ENCODE measurements at regions not wholly inside any gene's neighbourhood (a gene's known extent, or its start where the extent isn't known, plus 50 kb on each side); places are given as distances from the start of the nearest gene placed in this dataset.
"Not testable (repeated sequence)": the region's sequence is repeated elsewhere in the genome, so short reads cannot be mapped to it uniquely, and the experiment has no call there.

DNA sequence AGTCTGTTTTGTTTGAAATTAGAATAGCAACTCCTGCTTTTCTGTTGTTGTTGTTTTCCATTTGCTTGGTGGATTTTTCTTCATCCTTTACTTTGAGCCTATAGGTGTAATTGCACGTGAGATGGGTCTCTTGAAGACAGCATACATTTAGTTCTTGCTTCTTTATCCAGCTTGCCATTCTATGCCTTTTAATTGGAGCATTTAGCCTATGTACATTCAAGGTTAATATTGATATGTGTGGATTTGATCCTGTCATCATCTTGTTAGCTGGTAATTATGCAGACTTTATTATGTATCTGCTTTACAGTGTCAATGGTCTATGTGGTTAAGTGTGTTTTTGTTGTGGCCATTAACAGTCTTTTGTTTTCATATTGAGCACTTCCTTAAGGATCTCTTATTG, 708.9 kb upstream of the ANKRD30A start:
- Histone ChIP-seq H3K27me3 (no peaks in the 10 kb centered on the region), H3K4me3 (no peak overlapping the region), H3K9me3 (peaks cover 0 to 18% of the 10 kb centered on the region in 2 donors), H3K36me3 (no peaks in the 10 kb centered on the region), H3K4me1 (no peaks in the 10 kb centered on the region), H3K27ac (no peak overlapping the region)
- TF ChIP-seq, protein P1, sequence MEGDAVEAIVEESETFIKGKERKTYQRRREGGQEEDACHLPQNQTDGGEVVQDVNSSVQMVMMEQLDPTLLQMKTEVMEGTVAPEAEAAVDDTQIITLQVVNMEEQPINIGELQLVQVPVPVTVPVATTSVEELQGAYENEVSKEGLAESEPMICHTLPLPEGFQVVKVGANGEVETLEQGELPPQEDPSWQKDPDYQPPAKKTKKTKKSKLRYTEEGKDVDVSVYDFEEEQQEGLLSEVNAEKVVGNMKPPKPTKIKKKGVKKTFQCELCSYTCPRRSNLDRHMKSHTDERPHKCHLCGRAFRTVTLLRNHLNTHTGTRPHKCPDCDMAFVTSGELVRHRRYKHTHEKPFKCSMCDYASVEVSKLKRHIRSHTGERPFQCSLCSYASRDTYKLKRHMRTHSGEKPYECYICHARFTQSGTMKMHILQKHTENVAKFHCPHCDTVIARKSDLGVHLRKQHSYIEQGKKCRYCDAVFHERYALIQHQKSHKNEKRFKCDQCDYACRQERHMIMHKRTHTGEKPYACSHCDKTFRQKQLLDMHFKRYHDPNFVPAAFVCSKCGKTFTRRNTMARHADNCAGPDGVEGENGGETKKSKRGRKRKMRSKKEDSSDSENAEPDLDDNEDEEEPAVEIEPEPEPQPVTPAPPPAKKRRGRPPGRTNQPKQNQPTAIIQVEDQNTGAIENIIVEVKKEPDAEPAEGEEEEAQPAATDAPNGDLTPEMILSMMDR (IDR thresholded peaks at IDR 0.05): no peak
- DNase-seq (ENCODE audit: low spot score): no peak

DNA sequence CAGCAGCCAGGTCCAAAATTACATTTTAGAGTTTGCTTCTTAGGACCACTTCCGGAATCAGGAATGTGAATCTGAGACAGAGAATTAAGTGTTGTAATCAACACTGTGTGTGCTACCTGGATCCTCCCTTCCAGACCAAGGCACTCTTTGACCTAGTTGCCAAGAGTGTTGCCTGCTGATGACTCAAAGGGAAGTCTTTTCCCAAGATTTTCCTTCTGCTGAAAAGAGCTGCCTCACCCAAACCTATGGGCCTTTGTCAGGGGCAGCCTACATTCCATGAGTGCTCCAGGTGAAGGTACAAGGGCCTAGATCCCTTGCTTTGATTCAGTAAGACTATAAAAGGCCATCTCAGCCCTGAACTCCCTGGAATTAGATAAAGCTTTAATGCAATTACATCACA, 712.5 kb upstream of the ANKRD30A start:
- peaks cover 0 to 18% of the 10 kb centered on the region in 2 donors for H3K9me3 ChIP-seq
- no peak overlapping the region for H3K4me3 ChIP-seq
- no peaks in the 10 kb centered on the region for H3K4me1 ChIP-seq
- no peaks in the 10 kb centered on the region for H3K27me3 ChIP-seq
- no peak overlapping the region for H3K27ac ChIP-seq
- TF ChIP-seq, protein P1 (IDR thresholded peaks at IDR 0.05): no peak
- no peak for DNase-seq (ENCODE audit: low spot score)
- H3K36me3 ChIP-seq: no peaks in the 10 kb centered on the region

DNA sequence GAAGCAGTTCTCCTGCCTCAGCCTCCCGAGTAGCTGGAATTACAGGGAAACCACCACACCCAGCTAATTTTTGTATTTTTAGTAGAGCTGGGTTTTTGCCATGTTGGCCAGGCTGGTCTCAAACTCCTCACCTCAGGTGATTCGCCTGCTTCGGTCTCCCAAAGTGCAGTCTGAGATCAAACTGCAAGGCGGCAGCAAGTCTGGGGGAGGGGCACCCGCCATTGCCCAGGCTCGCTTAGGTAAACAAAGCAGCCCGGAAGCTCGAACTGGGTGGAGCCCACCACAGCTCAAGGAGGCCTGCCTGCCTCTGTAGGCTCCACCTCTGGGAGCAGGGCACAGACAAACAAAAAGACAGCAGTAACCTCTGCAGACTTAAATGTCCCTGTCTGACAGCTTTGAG, 725.2 kb upstream of the ANKRD30A start:
- not testable (repeated sequence) for H3K27ac ChIP-seq; DNase-seq (ENCODE audit: low spot score); H3K4me3 ChIP-seq; H3K36me3 ChIP-seq; H3K9me3 ChIP-seq; H3K27me3 ChIP-seq; H3K4me1 ChIP-seq

DNA sequence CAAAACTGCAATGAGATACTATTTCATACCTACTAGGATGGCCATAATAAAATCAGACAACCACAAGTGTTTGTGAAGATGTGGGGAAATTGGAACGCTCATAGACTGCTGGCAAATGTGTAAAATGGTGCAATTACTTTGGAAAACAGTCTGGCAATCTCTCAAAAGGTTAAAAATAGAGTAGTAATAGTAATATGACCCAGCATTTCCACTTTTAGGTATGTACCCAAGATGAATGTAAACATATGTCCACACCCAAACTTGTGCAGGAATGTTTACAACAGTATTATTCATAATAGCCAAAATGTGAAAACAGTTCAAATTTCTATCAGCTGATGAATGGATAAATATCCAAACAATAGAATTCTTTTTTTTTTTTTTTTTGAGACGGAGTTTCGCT, 731.6 kb upstream of the ANKRD30A start:
- Histone ChIP-seq H3K4me1 (no peaks in the 10 kb centered on the region), H3K27ac (no peak overlapping the region), H3K4me3 (no peak overlapping the region), H3K27me3 (no peaks in the 10 kb centered on the region), H3K36me3 (no peaks in the 10 kb centered on the region), H3K9me3 (no peaks in the 10 kb centered on the region)
- no peak for DNase-seq (ENCODE audit: low spot score)
- TF ChIP-seq, protein P1 (IDR thresholded peaks at IDR 0.05): no peak

DNA sequence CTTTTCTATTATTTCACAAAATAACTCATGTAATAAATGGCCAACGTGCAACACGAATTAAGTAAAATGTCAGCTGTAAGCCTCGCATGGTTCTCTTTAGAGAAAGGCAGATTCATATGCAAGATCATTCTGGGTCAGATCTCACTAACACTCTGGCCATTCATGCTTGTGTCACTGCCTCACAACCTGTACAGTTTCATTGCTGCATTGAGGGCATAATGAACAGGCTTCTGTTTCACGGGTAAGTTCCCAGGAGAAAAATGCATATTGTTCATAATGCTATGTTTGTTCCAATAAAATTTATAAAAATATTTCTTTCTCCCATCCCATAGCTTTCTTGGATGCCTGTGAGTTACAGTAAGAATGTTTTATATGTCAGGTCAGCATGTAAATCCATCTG, 734.0 kb upstream of the ANKRD30A start:
- Histone ChIP-seq H3K36me3 (no peaks in the 10 kb centered on the region), H3K27me3 (no peaks in the 10 kb centered on the region), H3K27ac (no peak overlapping the region), H3K4me1 (no peaks in the 10 kb centered on the region), H3K4me3 (no peak overlapping the region), H3K9me3 (no peaks in the 10 kb centered on the region)
- DNase-seq (ENCODE audit: low spot score): no peak
- TF ChIP-seq, protein P1 (IDR thresholded peaks at IDR 0.05): no peak

DNA sequence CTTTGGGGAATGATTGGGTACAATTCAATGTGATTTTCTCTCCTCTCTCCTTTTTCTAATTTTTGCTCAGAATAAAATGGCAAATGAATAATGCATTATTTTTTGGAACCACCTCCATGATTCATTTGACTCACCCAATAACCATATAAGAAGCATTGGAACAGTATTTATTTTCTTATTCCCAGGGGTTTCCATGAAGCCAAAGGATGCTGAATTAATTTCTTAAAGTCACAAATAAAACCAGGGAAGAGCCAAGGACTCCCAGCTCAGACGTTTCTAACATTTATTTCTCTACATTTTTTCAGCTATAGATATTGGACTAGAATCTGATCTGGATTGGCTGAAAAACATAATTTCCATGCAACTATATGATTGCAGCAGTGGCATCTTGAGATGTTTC, 735.2 kb upstream of the ANKRD30A start:
- Histone ChIP-seq H3K4me3 (no peak overlapping the region), H3K27ac (no peak overlapping the region), H3K9me3 (no peaks in the 10 kb centered on the region), H3K36me3 (no peaks in the 10 kb centered on the region), H3K27me3 (no peaks in the 10 kb centered on the region), H3K4me1 (no peaks in the 10 kb centered on the region)
- DNase-seq (ENCODE audit: low spot score): no peak
- TF ChIP-seq, protein P1 (IDR thresholded peaks at IDR 0.05): no peak

Data from right atrium auricular region (tissue), 2 donors.